ENCODE measurements at regions not wholly inside any gene's neighbourhood (a gene's known extent, or its start where the extent isn't known, plus 50 kb on each side); places are given as distances from the start of the nearest gene placed in this dataset.

DNA sequence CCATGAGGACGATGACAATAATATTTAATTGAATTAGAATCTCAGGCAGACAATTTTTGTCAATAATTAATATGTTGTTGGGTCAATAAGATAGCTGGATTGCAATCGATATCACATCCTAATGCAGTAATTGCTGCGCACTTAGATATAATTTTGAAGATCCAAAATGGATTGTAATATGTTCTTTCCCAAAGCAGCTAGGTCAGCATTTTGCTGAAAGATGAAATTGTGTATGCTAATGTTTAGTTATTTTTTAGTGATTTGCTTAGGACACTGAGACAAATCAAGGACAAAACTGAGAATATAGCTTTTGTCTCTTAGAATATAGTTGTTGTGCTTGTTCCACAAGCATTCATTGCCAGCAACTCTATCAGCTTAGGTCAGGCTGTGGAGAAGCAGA, 389.9 kb downstream of the MTRR start (continued):
- no peak for TF ChIP-seq ELF1 (IDR thresholded peaks at IDR 0.05; ENCODE audit: borderline replicate concordance, low read depth)
- TF ChIP-seq EZH2phosphoT487 (IDR thresholded peaks at IDR 0.05; ENCODE audit: borderline replicate concordance): no peak
- no peak for TF ChIP-seq FOSL1 (IDR thresholded peaks at IDR 0.05; ENCODE audit: low read depth)
- no peak for TF ChIP-seq RAD21 (IDR thresholded peaks at IDR 0.05; ENCODE audit: low read depth)
- no peak for TF ChIP-seq YY1 (IDR thresholded peaks at IDR 0.05; ENCODE audit: extremely low read depth, insufficient replicate concordance, low read depth, low read length)

- Histone ChIP-seq H4K20me1 (ENCODE audit: insufficient read depth) (no peaks in the 10 kb centered on the region), H3K36me3 (ENCODE audit: control insufficient read depth in 1 of 2, insufficient read depth in 2 of 2, low read length in 2 of 2) (no peaks in the 10 kb centered on the region), H3K4me2 (ENCODE audit: low read length) (no peak overlapping the region), H3K4me3 (replicated peaks in 1 of 2; ENCODE audit: low read depth in 1 of 2, low read length in 2 of 2) (no peak overlapping the region), H3K27me3 (ENCODE audit: insufficient read depth, low read length) (no peaks in the 10 kb centered on the region), H3K9me3 (ENCODE audit: control insufficient read depth in 1 of 2, insufficient read depth in 1 of 2, low read depth in 1 of 2, low read length in 2 of 2) (peaks cover 0 to 17% of the 10 kb centered on the region in 2 experiments; a peak in 3 of 4 replicates), H3K79me2 (ENCODE audit: insufficient read depth, low read length) (no peaks in the 10 kb centered on the region), H3K27ac (ENCODE audit: low read depth, low read length) (no peak overlapping the region), H3K9me2 (ENCODE audit: insufficient read depth) (no peaks in the 10 kb centered on the region), H3K9ac (ENCODE audit: low read length) (no peak overlapping the region), H3K4me1 (ENCODE audit: control insufficient read depth in 1 of 2, insufficient read depth in 2 of 2, low read length in 2 of 2) (no peaks in the 10 kb centered on the region), H2AFZ (ENCODE audit: low read depth, low read length, poor library complexity, severe bottlenecking) (no peak overlapping the region)
- BruUV-seq (replicated peaks): no TSS peak
- ChIA-PET POLR2A (no interaction called here), CTCF (no interaction called here), RAD21 (ENCODE audit: low non-redundant PET in 1 of 2, low total read pairs in 2 of 2, uncharacterized antibody in 2 of 2, unreplicated experiment in 2 of 2) (no interaction called here)
- no peak for ATAC-seq
- intact Hi-C loops (cut with micrococcal nuclease): no loop called here
- no peak for DNase-seq (ENCODE audit: low read depth, low spot score)
- TF ChIP-seq ZBTB33 (IDR thresholded peaks at IDR 0.05; ENCODE audit: extremely low read depth, insufficient replicate concordance, low read length) (no peak), CBX3 (IDR thresholded peaks at IDR 0.05; ENCODE audit: low read depth) (no peak), ATF3 (IDR thresholded peaks at IDR 0.05) (no peak), SIN3A (IDR thresholded peaks at IDR 0.05; ENCODE audit: low read depth) (no peak), SRF (IDR thresholded peaks at IDR 0.05; ENCODE audit: low read depth) (no peak), CEBPB (IDR thresholded peaks at IDR 0.05; ENCODE audit: low read depth) (no peak), SP1 (IDR thresholded peaks at IDR 0.05; ENCODE audit: low read depth) (no peak), EGR1 (IDR thresholded peaks at IDR 0.05; ENCODE audit: low read depth) (no peak), REST (IDR thresholded peaks at IDR 0.05; ENCODE audit: low read depth) (no peak), ZNF274 (IDR thresholded peaks at IDR 0.05; ENCODE audit: low read depth, low read length) (no peak), ZFX (IDR thresholded peaks at IDR 0.05) (no peak), CTCF (IDR thresholded peaks at IDR 0.05 in 2 of 3, conservative IDR thresholded peaks at IDR 0.05 in 1 of 3; ENCODE audit: borderline replicate concordance in 1 of 3, insufficient read depth in 1 of 3, low read depth in 2 of 3, low read length in 2 of 3) (no peak), EZH2 (IDR thresholded peaks at IDR 0.05) (no peak), POLR2AphosphoS5 (IDR thresholded peaks at IDR 0.05; ENCODE audit: low read depth, low read length) (no peak), POLR2A (IDR thresholded peaks at IDR 0.05; ENCODE audit: borderline replicate concordance, extremely low read depth, insufficient read depth, insufficient read length) (no peak), RAD21 (IDR thresholded peaks at IDR 0.05; ENCODE audit: low read depth) (no peak)
- TF ChIP-seq, protein P1, sequence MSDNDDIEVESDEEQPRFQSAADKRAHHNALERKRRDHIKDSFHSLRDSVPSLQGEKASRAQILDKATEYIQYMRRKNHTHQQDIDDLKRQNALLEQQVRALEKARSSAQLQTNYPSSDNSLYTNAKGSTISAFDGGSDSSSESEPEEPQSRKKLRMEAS (IDR thresholded peaks at IDR 0.05): no peak
These were observed 401.3 kb downstream of the MTRR start for GRCh38 chr5:8270246-8270645.
